Nucleus accumbens (tissue), 56 donors: ENCODE measurements at regions not wholly inside any gene's neighbourhood (a gene's known extent, or its start where the extent isn't known, plus 50 kb on each side); places are given as distances from the start of the nearest gene placed in this dataset.

ENCODE experiments used
- DNase-seq, 56 donors: peaks; one replicate each; lab custom pipeline; 2025; lab: John Stamatoyannopoulos, UW

DNA sequence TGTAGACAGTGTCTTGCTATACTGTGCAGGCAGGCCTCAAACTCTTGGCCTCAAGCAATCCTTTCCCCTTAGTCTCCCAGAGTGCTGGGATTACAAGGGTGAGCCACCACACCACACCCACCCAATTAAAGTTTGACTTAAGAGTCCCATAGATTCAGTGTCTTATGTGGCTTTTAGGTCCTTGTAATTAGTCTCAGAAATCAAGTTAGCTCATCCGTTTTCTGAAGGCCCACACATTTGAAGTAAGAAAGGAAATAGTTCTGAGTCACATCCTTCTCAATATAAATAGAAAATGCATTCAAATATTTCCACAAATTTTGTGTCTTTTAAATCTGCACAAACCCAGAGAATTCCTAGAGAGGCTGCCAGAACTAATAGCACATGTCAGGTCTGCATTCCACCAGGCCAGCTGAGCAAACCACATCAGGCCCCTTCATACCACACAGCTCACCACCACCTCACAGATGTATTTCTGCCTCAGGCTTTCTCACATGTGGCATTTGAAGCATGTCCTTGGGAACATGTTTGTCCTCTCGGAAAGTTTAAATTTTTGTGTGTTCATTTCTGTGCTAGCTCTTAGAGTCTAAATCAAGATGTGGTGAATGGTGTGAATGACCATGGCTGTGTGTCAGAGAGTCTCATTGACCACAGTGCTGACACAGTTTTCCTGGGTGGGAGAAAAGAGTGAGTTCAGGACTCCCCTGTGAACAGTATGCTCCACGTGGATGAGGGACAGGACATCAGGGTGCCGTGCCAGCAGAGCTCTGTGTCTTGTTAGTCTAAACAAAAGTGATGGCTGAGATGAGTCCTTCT, 148.4 kb upstream of the USP9Y start:
- DNase-seq = no peak

- DNase-seq = no peak
These were observed 147.1 kb upstream of the USP9Y start for GRCh38 chrY:12553909-12554308.

DNA sequence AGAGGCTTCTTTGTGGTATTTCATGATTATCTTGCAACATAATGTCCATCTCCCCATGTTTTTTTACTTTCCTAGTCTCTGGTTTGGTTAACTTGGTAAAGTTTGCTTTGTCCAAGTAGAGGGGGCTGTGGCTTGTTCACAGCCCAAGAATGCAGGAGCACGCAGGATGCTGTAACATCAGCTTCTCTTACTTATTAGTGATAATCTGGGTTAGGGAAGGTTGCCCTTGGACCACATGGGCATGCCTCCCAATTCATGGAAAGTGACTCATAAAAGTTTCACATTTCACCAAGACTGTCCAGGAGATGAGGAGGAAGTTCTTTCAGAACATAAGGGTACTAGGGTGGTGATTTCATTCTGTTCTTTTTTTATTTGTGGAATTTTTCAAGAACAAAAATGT, 146.0 kb upstream of the USP9Y start:
- DNase-seq = no peak

GRCh38 chrY:12559007-12559406, 142.0 kb upstream of the USP9Y start:
- DNase-seq = no peak

DNA sequence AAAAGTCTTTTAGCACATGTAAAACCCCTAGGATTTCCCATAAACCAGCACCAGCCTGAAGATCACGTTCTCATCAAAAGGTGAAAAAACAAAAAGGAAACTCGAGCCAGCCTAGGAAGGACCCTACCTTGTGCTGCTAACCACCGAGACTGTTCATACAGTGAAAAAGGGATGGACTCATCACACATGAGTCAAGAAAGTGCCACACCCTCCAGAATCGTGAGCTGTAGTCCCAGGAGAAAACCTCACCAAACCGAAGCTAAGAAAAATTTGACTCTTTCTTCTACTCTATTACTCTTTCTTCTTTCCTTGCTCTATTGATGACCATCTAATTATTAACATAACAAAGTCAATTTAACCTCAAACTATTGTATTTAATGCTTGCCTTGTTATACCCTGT, 124.8 kb upstream of the USP9Y start:
- no peak for DNase-seq

GRCh38 chrY:12593532-12594216, 107.4 kb upstream of the USP9Y start:
- no peak for DNase-seq

DNA sequence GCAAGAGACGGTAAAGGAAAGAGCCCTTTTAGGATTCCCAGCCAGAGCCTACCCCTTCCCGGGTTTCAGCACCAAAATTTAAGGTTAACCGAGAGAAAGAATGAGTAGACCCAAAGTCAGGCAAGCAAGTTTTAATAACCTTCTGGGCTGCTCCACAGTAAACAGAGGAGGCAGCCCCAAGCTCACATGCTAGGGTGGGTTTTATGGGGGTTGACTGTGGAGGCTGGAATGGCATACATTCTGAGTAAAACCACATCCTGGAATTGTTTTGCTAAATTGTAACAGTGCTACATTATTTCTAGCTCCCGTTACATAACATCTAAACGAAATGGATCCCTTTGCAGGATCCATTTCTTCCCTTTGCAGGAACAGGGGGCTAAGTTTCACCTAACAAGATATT, 102.2 kb upstream of the USP9Y start:
- DNase-seq = no peak

DNA sequence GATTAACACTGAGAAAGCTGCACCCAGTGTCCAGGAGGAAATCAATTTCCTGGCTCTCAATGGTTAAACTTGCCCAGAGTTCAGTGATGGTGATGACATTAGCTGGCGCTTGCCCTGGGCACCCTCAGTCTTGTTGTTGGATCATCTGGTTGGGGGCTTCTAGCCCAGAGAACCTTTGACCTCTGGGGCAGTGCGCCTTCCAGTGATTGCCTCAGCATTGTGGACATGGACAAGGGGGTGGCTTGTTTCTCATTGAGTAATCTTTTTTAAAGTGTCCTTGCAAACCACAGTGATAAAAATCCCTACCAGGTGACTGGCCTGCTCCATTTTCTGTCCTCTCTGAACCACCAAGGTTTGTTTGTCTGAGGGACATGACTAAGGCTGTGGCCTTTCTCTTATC, 95.6 kb upstream of the USP9Y start:
- DNase-seq = no peak

- no peak for DNase-seq
These were observed 90.2 kb upstream of the USP9Y start for GRCh38 chrY:12610861-12611260.

DNA sequence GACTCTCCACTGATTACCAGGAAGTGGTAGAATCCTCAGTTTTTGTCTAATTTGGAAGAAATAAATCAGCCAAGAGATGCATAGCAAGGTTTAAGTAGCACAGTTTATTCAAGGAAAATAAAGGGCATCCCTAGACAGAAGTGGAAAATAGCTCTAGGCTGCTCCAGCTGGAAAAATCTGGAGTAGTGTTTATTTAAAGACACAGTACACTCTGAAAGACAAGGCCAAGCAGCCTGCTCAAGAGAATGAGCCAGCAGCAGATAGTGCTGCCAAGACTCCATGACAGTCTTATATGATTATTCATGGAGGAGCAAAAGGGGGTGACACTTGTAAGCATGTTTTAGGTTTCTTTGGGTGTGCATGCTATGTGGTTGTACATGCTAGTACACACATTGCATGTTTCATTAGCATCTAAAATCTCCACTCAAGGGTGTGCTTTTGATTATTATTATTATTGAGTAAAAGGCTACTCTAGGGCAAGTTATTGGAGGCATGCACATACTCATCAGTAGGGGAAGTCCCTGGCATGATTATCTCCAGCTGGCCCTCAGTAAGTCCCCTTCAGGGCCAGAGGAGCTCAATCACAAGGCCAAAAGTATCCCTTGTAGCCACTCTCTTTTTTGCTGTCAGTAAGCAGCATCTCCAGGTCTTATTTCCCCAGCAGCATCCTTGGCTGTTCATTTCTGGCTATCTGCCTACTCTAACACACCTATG, 85.1 kb upstream of the USP9Y start:
- DNase-seq = no peak

- peak in 2 of 56 donors; percentile 0 for DNase-seq
These were observed 79.5 kb upstream of the USP9Y start for GRCh38 chrY:12621454-12622081.

DNA sequence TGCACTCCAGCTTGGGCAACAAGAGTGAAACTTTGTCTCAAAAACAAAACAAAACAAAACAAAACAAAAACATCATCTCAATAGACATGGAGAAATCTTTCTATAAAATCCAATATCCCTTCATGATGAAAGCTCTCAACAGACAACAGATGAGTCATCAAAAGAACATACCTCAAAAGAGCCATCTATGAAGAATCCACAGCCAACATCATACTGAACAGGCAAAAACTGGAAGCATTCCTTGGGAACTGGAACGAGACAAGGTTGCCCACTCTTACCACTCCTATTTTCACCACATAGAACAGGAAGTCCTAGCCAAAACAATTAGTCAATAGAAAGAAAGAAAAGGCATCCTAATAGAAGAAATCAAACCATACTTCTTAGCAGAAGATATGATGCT, 77.8 kb upstream of the USP9Y start:
- DNase-seq = no peak

- no peak for DNase-seq
These were observed 58.0 kb upstream of the USP9Y start for GRCh38 chrY:12642986-12643385.

GRCh38 chrY:12643693-12644348, 57.2 kb upstream of the USP9Y start:
- no peak for DNase-seq

DNA sequence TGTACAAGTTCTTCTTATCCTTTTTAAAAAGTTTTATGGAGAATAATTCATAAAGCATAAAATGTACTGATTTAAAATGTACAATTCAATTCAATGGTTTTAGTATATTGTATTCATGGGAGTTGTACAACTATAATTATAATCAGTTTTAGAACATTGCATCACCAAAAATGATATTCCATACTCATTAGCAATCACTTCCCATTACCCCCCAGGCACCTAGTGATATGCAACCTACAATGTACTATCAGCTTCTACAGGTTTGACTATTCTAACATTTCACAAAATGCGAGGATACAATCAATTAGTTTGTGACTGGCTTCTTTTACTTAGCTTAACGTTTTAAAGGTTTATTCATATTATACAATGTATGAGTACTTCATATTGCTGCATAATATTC, 49.9 kb upstream of the USP9Y start:
- no peak for DNase-seq
